NCI-H1417 (cell line): ENCODE measurements at regions not wholly inside any gene's neighbourhood (a gene's known extent, or its start where the extent isn't known, plus 50 kb on each side); places are given as distances from the start of the nearest gene placed in this dataset.
"Not testable (repeated sequence)": the region's sequence is repeated elsewhere in the genome, so short reads cannot be mapped to it uniquely, and the experiment has no call there.

Experiments used
- DNase-seq, 3 experiments: peaks; one replicate each; lab custom pipeline; 2025; lab: John Stamatoyannopoulos, UW

- no peak for DNase-seq
Measured at GRCh38 chr11:39462506-39462905, 1996.9 kb downstream of the LRRC4C start.

DNA sequence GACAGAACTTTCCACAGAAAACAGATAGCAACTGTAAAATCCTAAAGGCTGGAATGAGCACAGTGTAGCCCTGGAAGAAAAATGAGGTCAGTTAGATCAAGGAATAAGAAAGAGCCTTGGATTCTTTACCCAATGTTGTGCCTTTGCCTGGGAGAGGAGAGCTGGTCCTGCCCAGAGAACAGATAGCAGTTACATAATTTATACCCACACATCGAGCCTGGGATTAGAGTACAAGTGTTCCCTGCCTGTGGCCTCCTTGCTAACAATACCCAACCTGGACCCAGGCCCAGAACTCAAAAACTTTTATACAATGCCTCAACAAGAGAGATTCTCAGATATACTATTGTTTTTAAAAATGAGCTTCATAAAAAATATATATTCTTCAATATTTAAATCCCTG, 1998.4 kb downstream of the LRRC4C start:
- DNase-seq: no peak

GRCh38 chr11:39459606-39460005, 1999.8 kb downstream of the LRRC4C start:
- no peak for DNase-seq

DNA sequence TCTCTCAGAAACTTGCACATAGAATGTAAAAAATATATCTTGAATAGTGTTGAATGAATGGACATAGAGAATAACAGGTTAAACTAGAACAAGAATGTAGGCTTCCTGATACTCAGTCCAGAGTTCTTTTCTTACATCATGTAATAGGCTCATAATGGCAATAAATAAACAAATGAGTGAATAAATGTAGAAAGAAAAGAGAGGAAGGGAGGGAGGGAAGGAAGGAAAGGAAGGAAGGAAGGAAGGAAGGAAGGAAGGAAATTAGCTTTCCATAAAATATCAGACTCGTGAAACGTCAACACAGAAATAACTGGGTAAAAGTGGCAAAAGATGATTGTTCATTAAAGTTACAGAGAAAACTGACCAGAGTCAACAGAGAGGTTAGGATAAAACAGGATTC, 2001.0 kb downstream of the LRRC4C start:
- no peak for DNase-seq

- DNase-seq: no peak
Measured at GRCh38 chr11:39443424-39444022, 2015.9 kb downstream of the LRRC4C start.

DNA sequence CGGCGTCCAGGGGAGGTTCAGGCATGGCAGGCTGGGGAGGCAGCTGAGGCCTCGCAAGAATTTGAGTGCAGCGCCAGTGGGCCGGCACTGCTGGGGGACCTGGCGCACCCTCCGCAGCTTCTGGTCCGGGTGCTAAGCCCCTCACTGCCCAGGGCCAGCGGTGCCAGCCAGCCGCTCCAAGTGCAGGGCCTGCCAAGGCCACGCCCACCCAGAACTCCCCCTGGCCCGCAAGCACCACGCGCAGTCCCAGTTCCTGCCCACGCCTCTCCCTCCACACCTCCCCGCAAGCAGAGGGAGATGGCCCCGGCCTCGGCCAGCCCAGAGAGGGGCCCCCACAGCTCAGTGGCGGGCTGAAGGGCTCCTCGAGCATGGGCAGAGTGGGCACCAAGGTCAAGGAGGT, 2017.3 kb downstream of the LRRC4C start:
- DNase-seq: no peak

- DNase-seq: no peak
Measured at GRCh38 chr11:39435641-39436040, 2023.8 kb downstream of the LRRC4C start.

DNA sequence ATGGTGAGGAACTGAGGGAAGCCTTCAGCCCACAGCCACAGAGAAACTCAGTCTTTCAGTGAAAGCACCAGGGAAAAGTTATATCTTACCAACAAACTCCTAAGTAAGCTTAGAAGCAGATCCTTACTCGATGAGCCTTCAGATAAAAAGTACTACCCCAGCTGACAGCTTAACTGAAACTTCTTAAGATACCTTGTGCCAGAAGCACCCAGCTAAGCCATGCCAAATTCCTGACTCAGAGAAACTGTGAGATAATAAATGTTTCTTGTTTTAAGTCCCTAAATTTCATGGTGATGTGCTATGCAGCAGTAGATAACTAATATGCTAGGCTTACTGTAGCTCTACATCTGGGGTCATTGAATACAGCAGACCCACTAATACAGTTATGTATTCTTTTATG, 2025.0 kb downstream of the LRRC4C start:
- no peak for DNase-seq

DNA sequence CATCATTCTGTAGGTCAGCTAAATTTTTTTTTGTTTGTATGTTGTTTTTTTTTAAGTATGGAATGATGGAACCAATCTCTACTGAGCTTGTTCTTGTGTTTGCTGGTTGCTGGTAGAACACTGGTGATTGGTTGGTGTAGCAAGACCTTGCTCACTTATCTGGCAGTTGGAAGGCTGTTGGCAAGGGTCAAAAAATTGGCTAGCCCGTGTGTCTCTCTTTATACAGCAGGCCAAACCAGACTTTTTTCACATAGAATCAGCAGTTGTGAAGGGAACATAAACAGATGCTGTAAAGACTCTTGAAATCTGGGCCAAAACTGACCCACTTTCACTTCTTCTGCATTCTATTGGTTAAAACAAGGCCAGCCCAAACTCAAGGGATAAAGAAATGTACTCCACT, 2026.5 kb downstream of the LRRC4C start:
- no peak for DNase-seq

DNA sequence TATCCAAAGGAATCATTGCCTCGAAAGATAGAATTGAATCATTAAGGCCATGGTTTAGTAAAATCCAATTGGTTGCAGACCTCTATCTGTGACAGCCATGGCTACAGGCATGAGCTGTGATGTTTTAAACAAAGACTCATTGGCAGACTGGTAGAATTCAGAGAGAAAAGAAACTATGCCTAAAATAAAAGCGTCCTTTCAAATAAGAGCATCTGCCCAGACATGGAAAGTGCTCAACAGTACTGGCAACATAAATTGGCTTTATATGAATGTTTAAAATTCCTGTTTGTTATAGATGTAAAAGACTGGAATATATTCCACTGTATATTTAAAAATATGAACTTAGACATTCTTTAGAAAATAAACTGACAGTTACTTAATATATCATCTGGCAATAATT, 2034.2 kb downstream of the LRRC4C start:
- no peak for DNase-seq

DNA sequence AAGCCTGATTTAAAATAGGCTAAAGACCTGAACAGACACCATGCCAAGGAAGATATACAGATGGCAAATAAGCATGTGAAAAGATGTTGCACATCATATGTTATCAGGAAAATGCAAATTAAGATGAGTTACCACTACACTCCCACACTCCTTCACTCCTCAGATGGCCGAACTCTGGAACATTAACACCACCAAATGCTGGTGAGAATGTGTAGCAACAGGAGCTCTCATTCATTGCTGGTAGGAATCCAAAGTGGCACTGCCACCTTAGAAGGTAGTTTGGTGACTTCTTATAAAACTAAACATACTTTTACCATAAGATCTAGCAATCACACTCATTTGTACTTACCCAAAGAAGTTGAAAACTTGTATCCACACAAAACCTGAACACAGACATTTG, 2047.3 kb downstream of the LRRC4C start:
- DNase-seq: no peak

GRCh38 chr11:39385911-39386310, 2073.5 kb downstream of the LRRC4C start:
- no peak for DNase-seq

GRCh38 chr11:39374963-39375698, 2084.3 kb downstream of the LRRC4C start:
- DNase-seq: peak in 2 of 3 experiments; percentile 50 to 59

- DNase-seq: no peak
Measured at GRCh38 chr11:39367534-39367933, 2091.9 kb downstream of the LRRC4C start.

DNA sequence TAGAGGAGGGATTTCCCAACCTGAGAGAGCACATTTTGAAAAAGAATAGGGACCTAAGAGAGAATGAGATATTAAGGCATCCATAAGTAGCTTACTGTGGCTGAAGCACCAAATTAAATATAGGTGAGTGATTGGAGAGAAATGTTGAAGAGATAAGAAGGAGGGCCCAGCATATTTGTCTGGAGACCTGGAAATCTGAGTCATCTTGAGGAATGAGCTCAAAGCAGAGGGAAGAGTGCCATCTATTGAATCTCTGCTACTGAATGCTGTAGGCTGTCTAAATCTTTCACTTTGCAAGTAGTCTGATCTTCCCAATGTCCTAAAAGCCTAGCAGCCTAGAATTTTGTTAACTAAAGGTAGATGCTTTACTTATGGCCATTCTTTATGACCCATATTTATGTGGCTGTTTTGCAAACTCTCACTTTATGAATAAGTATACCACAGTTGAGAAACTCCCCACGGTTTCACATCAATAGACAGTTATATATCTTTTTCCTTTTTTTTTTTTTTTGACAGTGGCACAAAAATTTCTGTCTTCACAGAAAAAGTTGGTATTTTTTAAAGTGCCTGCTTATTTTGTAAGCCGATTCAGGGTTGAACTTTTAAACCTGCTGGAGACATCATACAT, 2093.5 kb downstream of the LRRC4C start:
- peak in 1 of 3 experiments; percentile 18 for DNase-seq

DNA sequence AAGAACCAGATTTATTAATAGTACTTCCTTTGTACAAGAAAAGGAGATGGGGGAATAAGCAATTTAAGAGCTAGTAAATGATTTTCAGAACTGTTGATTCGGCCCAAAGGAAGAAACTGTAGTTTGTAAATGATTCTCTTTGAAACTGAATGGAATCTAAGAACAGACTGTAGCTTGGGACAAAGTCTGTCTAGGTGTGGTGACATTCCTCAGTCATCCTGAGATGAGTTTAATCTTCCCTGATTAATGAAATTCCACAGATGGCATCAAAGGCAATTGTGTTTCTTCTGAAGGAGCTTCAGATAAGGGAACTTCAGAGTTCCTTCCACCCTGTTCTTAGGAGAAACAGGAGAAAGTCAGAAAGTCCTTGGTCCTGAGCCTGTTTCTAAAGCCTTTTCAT, 2095.9 kb downstream of the LRRC4C start:
- no peak for DNase-seq

- DNase-seq: no peak
Measured at GRCh38 chr11:39361557-39361956, 2097.9 kb downstream of the LRRC4C start.

GRCh38 chr11:39345834-39346442, 2113.5 kb downstream of the LRRC4C start:
- DNase-seq: peak in 2 of 3 experiments; percentile 5 to 67

DNA sequence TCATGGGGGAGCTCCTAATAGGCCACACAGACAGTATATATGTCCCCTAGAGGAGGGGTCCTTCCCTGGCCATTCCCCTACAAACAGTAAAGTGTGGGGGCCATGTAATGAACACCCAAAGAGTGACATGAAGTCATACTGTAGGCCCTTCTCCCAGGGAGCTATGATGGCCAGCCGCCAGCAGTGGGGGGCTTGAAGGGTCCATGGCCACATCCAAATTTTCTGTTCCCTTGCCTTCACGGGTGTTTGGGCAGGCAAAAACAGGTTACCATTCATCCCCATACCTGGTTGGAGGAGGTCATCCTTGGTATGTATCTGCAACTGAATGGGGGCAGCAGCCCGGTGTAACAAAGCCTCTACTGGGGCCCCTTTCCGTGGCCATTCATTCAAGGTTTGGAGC, 2118.0 kb downstream of the LRRC4C start:
- no peak for DNase-seq

DNA sequence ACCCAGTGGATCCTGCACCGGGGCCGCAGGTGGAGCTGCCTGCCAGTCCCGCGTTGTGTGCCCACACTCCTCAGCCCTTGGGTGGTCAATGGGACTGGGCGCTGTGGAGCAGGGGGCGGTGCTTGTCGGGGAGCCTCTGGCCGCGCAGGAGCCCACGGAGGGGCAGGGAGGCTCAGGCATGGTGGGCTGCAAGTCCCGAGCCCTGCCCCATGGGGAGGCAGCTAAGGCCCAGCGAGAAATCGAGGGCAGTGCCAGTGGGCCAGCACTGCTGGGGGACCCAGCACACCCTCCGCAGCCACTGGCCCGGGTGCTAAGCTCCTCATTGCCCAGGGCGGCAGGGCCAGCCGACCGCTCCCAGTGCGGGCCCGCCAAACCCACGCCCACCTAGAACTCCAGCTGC, 2126.4 kb downstream of the LRRC4C start:
- DNase-seq: not testable (repeated sequence)

DNA sequence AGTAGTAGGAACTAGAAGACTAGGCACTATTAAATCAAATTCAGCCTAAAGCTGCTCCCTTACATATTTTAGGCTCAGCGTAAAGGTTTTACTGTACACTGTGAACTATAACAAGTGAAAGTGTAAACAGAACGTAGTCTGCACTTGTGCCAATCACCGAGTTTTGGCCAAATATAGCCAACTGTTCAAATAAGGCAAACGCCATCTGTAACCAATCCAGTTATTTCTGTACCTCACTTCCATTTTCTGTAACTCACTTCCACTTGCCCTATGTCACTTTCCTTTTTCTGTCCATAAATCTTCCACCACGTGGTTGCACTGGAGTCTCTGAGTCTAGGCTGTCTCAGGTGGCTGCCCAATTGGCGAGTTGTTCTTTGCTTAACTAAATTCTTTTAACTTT, 2132.2 kb downstream of the LRRC4C start:
- no peak for DNase-seq

- DNase-seq: not testable (repeated sequence)
Measured at GRCh38 chr11:39311888-39312287, 2147.6 kb downstream of the LRRC4C start.

- no peak for DNase-seq
Measured at GRCh38 chr11:39304586-39304985, 2154.9 kb downstream of the LRRC4C start.
